Skeletal muscle tissue (tissue), 3 donors: ENCODE measurements at regions not wholly inside any gene's neighbourhood (a gene's known extent, or its start where the extent isn't known, plus 50 kb on each side); places are given as distances from the start of the nearest gene placed in this dataset.

Experiments
- H3K27ac ChIP-seq: one replicate; pipeline ENCODE4 v1.7.0; 2013; ENCODE audit warnings: mild to moderate bottlenecking, low read depth, low read length, inconsistent platforms
- H3K27me3 ChIP-seq, 3 donors: one replicate each; pipeline ENCODE4 v1.7.0; 2013; ENCODE audit warnings: low read length in 3 of 3; ENCODE audit not compliant: control insufficient read depth in 3 of 3, insufficient read depth in 3 of 3
- H3K36me3 ChIP-seq, 3 donors: one replicate each; pipeline ENCODE4 v1.7.0; 2013; ENCODE audit warnings: low read length in 3 of 3; ENCODE audit not compliant: control insufficient read depth in 3 of 3, insufficient read depth in 3 of 3
- H3K4me1 ChIP-seq, 3 donors: one replicate each; pipeline ENCODE4 v1.7.0; 2013; ENCODE audit warnings: low read length in 3 of 3, mild to moderate bottlenecking in 3 of 3; ENCODE audit not compliant: control insufficient read depth in 3 of 3, insufficient read depth in 3 of 3
- H3K4me3 ChIP-seq, 3 donors: one replicate each; pipeline ENCODE4 v1.7.0; 2013; ENCODE audit warnings: low read length in 3 of 3
- H3K9ac ChIP-seq, 3 donors: one replicate each; pipeline ENCODE4 v1.7.0; 2013; ENCODE audit warnings: low read length in 3 of 3, mild to moderate bottlenecking in 3 of 3, moderate library complexity in 2 of 3, low read depth in 1 of 3
- H3K9me3 ChIP-seq, 3 donors: one replicate each; pipeline ENCODE4 v1.7.0; 2013; ENCODE audit warnings: low read length in 3 of 3; ENCODE audit not compliant: control insufficient read depth in 3 of 3
- donor health status: Osteomylitis.

DNA sequence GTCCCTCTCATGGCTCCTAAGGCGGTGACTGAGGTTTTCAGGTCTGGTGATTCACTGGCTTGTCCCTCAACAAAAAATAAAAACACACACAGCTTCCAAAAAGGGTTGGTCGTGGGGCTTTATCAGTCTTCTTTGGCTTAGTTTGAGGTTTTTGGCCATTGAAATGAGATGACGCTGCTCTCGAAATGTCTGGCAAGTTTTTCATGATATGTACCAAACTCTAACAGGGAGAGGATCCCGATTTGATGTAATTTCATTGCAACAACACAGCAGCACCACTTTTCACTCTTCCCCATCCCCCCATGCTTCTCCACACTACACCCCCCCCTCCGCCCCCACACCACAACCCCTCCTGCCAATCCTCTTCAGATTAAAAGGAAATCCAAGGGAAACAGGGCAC, 187.1 kb upstream of the NFIA start:
- Histone ChIP-seq H3K4me3 (no peak overlapping the region), H3K27ac (no peak overlapping the region), H3K9me3 (no peaks in the 10 kb centered on the region), H3K9ac (no peak overlapping the region), H3K4me1 (peaks cover 7 to 12% (median 11%) of the 10 kb centered on the region in 3 donors), H3K27me3 (no peaks in the 10 kb centered on the region), H3K36me3 (no peaks in the 10 kb centered on the region)

DNA sequence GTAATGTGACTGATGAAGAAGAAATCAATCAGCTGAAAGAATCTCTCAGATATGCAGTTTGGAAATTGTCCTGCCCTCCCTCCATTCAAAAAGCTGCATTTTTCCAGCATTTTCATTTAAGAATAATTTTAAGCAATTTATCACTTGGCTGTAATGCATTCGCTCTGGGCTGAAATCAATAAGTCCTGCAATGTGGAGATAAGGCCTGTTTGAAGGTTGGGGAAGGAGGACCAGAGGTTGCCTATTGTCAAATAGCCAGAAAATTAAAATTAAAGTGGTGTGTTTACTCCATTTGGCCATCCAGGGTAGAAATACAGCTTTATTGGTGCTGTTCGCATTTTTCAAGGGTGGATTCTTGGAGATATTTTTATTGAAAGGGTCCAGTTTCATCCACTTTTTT, 187.6 kb upstream of the NFIA start:
- Histone ChIP-seq H3K9me3 (no peaks in the 10 kb centered on the region), H3K9ac (no peak overlapping the region), H3K27ac (no peak overlapping the region), H3K4me1 (peaks cover 7 to 12% (median 11%) of the 10 kb centered on the region in 3 donors), H3K36me3 (no peaks in the 10 kb centered on the region), H3K27me3 (no peaks in the 10 kb centered on the region), H3K4me3 (no peak overlapping the region)

DNA sequence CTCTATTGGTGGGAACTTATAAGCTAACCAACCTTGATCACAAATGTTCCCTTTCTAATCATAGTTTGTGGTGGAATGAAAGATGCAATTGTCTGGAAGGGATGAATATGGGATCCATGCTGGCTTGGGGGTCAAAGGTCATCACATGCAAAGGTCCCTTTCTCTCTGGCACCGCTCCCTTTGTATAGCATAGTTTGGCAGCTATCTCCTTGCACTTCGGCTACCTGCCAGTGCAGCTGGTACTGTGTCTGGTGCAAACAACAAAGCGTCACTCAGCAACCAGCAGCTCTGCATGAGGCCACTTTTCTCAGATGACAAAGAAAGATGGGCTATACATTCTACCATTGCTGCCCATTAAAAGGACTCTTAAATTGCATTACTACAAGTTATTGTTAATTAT, 188.2 kb upstream of the NFIA start:
- no peak overlapping the region for H3K9ac ChIP-seq
- H3K4me1 ChIP-seq = peaks cover 7 to 12% (median 11%) of the 10 kb centered on the region in 3 donors
- H3K36me3 ChIP-seq = no peaks in the 10 kb centered on the region
- no peaks in the 10 kb centered on the region for H3K9me3 ChIP-seq
- no peak overlapping the region for H3K4me3 ChIP-seq
- H3K27ac ChIP-seq = no peak overlapping the region
- H3K27me3 ChIP-seq = no peaks in the 10 kb centered on the region

DNA sequence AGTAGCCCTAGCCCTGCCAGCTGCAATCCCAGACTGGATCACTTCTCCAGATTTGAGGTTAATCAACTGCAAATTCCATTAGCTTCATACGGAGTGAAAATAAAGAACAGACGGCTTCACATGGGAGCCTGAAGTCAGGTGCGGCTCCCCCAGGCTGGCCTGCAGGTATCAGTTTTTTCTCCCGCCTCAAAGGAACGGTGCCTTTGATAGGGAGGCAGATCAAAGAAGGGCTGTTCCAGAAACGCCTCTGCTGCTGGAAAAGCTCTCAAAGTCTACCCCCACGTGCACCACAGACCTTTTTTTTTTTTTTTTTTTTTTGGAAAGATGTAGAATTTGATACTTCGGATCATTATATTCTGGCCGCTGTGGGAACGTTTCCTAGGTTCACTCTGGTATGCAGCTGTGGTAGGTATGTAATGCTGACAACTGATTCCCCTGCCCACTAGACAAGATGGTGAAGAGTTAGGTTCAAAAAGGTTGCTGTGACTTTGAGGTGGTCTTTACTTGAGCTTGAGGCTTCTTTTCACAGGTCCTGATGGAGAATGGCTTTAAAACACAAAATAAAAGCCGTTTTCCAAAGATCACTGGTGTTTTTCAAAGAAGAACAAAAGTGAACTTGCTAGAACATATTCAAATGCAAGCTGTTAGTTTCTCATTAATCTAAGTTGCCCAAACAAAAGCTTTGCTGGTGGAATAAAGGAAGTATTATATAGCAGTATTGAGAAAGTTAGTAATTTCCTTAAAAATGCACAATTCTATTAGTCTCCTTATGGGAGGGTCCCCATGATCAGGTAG, 189.0 kb upstream of the NFIA start:
- Histone ChIP-seq H3K27ac (no peak overlapping the region), H3K36me3 (no peaks in the 10 kb centered on the region), H3K4me1 (peaks cover 7 to 12% (median 11%) of the 10 kb centered on the region in 3 donors), H3K27me3 (no peaks in the 10 kb centered on the region), H3K4me3 (no peak overlapping the region), H3K9ac (no peak overlapping the region), H3K9me3 (no peaks in the 10 kb centered on the region)

DNA sequence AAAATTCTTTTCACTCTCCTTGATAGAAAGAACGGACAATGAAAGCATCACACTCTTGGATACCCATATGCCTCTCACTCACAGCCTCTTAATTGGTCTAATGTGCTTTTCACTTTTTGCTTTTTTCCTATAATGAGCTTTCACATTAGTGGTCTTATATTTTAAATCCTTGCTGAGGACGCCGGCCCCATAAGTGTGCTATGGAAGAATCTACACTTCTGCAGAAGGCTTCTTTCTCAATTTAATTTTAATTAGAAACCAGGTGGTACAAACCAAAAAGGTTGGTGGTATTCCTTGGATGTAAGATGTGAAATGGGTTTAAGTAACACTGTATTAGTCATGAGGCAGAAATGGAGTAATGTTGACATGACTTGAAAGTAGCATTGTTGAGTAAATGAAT, 190.6 kb upstream of the NFIA start:
- Histone ChIP-seq H3K36me3 (no peaks in the 10 kb centered on the region), H3K9ac (no peak overlapping the region), H3K27me3 (no peaks in the 10 kb centered on the region), H3K9me3 (no peaks in the 10 kb centered on the region), H3K4me3 (no peak overlapping the region), H3K27ac (no peak overlapping the region), H3K4me1 (peaks cover 0 to 12% (median 7%) of the 10 kb centered on the region in 3 donors)

DNA sequence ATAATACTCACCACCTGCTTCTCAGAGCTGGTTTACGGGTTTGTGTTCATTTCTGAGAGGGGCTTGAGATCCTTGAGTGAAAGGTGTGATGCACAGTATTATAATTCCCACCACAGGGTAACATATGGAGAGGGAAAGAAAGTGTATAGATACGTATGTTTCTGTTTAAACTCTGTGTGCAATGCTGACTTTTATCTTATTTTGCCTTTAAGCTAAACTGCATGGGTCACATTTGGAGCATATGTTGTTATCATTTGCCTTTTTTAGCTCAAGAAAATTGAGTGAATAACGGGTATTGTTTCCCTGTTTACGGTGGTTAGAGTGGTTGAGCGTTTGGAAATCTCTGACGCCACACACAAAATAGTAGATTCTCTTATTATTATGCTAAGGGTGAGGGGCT, 191.1 kb upstream of the NFIA start:
- no peak overlapping the region for H3K27ac ChIP-seq
- H3K27me3 ChIP-seq = no peaks in the 10 kb centered on the region
- peaks cover 0 to 8% (median 7%) of the 10 kb centered on the region in 3 donors for H3K4me1 ChIP-seq
- H3K9ac ChIP-seq = no peak overlapping the region
- H3K9me3 ChIP-seq = no peaks in the 10 kb centered on the region
- H3K4me3 ChIP-seq = no peak overlapping the region
- no peaks in the 10 kb centered on the region for H3K36me3 ChIP-seq

DNA sequence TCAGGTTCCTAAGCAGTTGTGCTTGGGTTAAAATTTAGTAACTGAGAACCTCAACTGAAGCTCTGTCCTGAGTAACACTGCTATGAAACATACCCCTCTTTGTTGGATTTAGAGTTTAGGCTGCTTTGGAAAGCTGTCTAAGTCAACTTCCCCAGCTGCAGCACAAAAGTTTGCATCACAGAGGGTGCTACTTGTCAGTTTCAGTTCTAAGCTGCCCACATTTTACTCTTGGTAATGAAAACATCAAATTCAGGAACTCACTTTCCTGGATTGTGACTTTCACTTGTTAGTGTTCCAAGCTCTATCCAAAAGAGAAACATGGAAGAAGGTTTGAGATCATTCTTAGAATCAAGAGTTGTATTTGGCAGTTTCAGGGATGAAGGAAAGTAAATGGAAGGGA, 191.7 kb upstream of the NFIA start:
- Histone ChIP-seq H3K4me1 (peaks cover 0 to 7% (median 4%) of the 10 kb centered on the region in 3 donors), H3K9ac (no peak overlapping the region), H3K36me3 (no peaks in the 10 kb centered on the region), H3K9me3 (no peaks in the 10 kb centered on the region), H3K27ac (no peak overlapping the region), H3K27me3 (no peaks in the 10 kb centered on the region), H3K4me3 (no peak overlapping the region)

DNA sequence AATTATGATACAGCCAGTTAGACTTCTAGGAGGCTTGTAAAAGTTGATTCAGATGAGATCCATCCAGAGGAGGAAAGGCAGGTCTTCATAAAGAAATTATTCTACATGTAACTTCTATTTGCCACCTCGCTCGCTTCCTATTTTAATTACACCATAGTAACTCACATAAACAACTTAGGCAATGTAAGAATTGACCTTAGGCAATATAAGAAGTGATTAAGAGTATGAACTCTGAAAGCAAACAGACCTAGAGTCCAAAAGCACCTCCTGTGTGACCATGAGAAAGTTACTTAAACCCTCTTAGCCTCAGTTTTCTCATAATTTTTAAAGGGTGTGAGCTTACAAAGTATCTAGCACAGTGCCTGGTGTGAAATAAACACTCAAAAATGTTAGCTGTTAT, 192.7 kb upstream of the NFIA start:
- H3K36me3 ChIP-seq = no peaks in the 10 kb centered on the region
- H3K9ac ChIP-seq = no peak overlapping the region
- no peak overlapping the region for H3K4me3 ChIP-seq

DNA sequence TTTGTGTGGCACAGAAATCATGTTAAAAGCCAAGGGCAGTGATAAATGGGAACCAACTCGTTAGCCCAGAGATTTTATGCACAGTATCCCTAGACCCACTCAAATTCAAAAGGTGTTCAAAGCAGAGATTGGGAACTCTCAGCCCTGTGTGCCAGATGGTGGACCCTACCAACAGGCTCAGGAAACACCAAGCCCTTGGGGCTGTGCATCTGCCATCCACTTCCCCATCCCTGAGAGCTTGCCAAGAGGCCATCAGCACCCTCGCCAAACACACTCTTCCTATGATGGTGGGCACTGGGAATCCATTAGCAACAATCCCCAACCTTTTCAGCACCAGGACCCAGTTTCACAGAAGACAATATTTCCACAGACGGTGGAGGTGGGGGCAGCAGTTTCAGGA, 194.2 kb upstream of the NFIA start:
- Histone ChIP-seq H3K4me3 (no peak overlapping the region), H3K27ac (no peak overlapping the region), H3K36me3 (no peaks in the 10 kb centered on the region), H3K27me3 (no peaks in the 10 kb centered on the region), H3K9ac (no peak overlapping the region), H3K4me1 (peaks cover 0 to 7% (median 3%) of the 10 kb centered on the region in 3 donors), H3K9me3 (no peaks in the 10 kb centered on the region)

More for the DNA sequence above, 192.7 kb upstream of the NFIA start:
- Histone ChIP-seq H3K27ac (no peak overlapping the region), H3K9me3 (no peaks in the 10 kb centered on the region), H3K27me3 (no peaks in the 10 kb centered on the region), H3K4me1 (peaks cover 0 to 7% (median 3%) of the 10 kb centered on the region in 3 donors)

DNA sequence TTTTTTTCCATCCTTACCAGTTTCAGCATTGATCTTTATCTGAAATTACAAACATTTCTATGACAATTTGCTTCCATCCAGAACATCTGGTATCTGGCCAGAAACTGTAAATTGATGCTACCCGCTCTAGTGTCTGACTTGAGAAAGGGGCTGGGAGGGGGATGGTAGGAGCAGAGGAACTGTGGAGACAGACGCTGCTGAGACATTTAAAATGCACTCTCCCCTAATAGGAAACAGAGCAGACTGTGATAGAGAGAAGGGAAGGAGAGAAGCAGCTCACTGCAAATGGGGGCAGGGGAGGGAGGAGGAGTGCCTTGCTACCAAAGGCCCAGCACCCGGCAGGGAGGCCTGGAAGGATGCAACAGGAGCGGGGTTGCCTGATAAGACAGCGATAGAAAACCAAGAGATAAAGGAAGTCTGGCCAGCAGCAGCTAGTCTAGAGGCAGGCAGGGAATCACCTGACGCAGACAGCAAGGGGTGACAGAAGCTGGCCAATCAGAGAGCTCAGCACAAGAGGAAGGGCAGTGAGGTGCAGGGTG, 195.5 kb upstream of the NFIA start:
- no peak overlapping the region for H3K9ac ChIP-seq

More for the DNA sequence above, 195.5 kb upstream of the NFIA start:
- Histone ChIP-seq H3K4me3 (no peak overlapping the region), H3K27me3 (no peaks in the 10 kb centered on the region), H3K9me3 (no peaks in the 10 kb centered on the region), H3K4me1 (peaks cover 0 to 7% (median 3%) of the 10 kb centered on the region in 3 donors), H3K36me3 (no peaks in the 10 kb centered on the region), H3K27ac (no peak overlapping the region)
